ENCODE measurements at regions not wholly inside any gene's neighbourhood (a gene's known extent, or its start where the extent isn't known, plus 50 kb on each side); places are given as distances from the start of the nearest gene placed in this dataset.

- no peak for TF ChIP-seq CTCF (conservative IDR thresholded peaks at IDR 0.05)
- no peak overlapping the region for H3K27ac ChIP-seq
These were observed 99.2 kb upstream of the FGF3 start for GRCh38 chr11:69918231-69918937.

DNA sequence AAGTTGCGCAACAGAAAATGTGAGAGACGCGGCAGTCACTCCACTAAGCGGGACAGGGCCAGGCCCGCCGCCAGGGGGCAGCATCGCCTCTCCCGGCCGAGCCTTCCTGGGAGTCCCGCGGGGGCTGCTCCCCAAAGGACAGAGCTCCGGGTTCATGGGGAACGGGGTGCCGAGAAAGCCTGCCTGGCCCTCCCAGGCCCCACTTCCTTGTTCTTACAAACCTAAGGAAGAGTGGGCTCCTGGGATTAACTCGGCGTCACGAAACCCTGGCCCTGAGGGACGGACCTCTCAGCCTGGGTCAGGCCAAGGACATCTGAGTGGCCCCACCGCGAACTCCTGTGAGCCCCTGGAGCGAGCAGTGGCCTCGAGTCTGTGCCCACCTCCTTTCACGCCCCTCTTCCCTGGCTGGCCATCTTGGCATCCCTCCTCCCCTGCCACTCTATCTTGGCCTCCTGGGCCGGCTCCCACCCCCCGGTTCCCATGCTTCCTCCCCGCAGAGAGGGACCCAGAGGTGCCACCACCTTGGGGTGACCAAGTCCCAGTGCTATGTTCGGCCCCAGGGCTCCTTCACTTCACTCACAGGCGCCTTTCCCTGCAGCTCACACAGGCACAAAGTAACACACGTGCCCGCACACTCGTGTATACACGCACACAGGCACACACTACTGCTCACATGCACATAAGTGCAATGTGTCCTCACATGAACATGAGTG lies 99.9 kb upstream of the FGF3 start:
- H3K27ac ChIP-seq, result no peak overlapping the region
- peak; percentile 98 for TF ChIP-seq CTCF (conservative IDR thresholded peaks at IDR 0.05)

GRCh38 chr11:69919659-69920344 lies 100.6 kb upstream of the FGF3 start:
- no peak overlapping the region for H3K27ac ChIP-seq
- no peak for TF ChIP-seq CTCF (conservative IDR thresholded peaks at IDR 0.05)

DNA sequence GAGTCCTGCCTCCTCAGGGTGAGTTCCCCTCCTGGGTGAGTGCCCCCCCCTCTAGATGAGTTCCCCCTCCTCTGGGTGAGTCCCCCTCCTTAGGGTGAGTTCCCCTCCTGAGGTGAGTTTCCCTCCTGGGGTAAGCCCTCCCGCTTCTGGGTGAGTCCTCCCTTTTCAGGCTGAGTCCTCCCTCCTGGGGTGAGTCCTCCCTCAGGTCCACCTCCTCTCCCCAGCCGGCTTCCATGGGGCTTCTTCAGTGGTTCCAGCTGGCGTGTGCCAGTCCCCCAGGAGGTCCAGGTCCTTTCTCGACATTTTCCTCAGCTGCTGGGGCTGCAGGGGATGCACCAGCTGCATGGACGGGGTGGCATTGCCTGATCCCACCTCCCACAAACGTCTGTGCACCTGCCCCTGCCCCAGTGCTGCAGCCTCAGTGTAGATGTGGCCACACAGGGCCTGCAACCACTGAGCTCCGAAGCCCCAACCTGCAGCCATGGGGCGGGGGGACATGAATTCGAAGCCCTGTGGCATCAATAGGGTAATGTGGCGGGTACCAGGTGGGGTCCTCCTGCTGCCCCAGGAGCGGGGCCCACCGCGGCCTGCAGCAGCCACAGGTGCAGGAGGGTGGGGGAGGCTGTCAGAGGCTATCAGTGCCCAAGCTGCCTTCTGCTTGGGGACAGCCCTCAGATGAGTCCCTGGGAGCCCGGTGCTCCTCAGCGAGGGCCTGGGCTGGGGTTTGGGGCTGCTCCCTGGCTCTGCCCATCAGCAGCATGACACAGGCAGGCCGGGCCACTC lies 101.3 kb upstream of the FGF3 start:
- no peak for TF ChIP-seq CTCF (conservative IDR thresholded peaks at IDR 0.05)
- no peak overlapping the region for H3K27ac ChIP-seq

GRCh38 chr11:69921128-69922014 lies 102.2 kb upstream of the FGF3 start:
- no peak for TF ChIP-seq CTCF (conservative IDR thresholded peaks at IDR 0.05)
- no peak overlapping the region for H3K27ac ChIP-seq

- no peak for TF ChIP-seq CTCF (conservative IDR thresholded peaks at IDR 0.05)
These were observed 102.9 kb upstream of the FGF3 start for GRCh38 chr11:69922015-69922595.

More at GRCh38 chr11:69922015-69922595, 102.9 kb upstream of the FGF3 start:
- no peak overlapping the region for H3K27ac ChIP-seq

Data from VCaP (cell line).